ENCODE measurements at regions not wholly inside any gene's neighbourhood (a gene's known extent, or its start where the extent isn't known, plus 50 kb on each side); places are given as distances from the start of the nearest gene placed in this dataset.

DNA sequence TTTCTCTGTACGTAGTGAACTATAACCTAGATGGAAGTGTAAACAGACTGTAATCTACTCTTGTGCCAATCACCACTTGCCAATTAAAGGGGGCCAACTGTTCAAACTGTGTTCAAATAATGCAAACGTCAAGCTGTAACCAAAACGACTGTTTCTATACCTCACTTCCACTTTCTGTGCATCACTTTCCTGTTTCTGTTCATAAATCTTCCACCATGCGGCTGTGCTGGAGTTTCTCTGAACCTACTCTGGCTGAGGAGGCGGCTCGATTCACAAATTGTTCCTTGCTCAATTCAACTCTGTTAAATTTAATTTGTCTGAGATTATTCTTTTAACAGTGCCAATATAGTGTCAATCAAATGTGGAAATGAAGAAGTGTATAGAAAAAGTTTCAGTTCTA, 206.7 kb upstream of the TBC1D5 start:
- H3K9me3 Mint-ChIP-seq = peaks cover 8% of the 10 kb centered on the region
- ChIA-PET CTCF (no interaction called here), POLR2A (no interaction called here)

DNA sequence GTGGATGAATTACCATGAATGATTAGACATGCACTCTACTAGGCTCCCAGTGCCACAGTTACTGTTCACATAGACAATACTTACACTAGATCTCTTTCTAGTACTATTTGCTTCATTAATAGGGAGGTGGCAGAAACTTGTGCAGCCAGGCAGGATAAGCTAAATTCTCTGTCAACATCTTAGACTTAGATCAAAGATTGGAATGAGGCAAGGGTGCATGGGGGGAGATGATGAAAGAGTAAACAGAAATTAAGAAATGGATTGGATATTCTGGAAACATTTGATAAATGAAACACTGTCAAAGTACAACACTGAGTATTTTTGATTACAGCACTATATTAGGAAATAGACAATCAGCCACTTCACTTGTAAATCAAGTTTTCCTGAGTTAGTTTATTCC, 205.4 kb upstream of the TBC1D5 start:
- Mint-ChIP-seq H3K4me1 (no peaks in the 10 kb centered on the region), H3K4me3 (no peak overlapping the region), H3K27ac (no peak overlapping the region), H3K9me3 (peaks cover 8% of the 10 kb centered on the region), H3K27me3 (peaks cover 36% of the 10 kb centered on the region), H3K36me3 (ENCODE audit: low read depth) (no peaks in the 10 kb centered on the region)
- ChIA-PET CTCF (no interaction called here), POLR2A (no interaction called here)
- DNase-seq = no peak

More for the DNA sequence above, 206.7 kb upstream of the TBC1D5 start:
- Mint-ChIP-seq H3K4me3 (no peak overlapping the region), H3K27ac (no peak overlapping the region), H3K27me3 (peaks cover 30% of the 10 kb centered on the region), H3K4me1 (no peaks in the 10 kb centered on the region), H3K36me3 (ENCODE audit: low read depth) (no peaks in the 10 kb centered on the region)
- no peak for DNase-seq

DNA sequence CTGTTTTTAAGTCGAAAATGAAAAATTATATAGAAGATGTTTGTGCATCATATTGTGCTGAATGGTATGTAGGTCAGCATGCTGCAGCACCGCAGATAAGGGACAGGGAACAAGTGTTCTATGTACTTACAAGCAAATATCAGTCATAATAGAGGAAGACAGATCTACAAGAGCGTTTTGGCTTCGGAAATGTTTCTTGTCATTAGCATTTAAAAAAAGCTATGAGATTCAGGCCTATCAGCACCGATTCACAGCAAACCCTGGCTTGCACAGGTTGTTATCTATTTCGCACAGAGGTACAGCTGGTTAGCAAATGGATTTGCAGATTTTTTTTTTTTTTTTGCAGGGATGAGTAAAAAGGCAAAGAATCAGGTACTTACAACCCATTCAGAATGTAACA, 204.2 kb upstream of the TBC1D5 start:
- no peak for DNase-seq
- Mint-ChIP-seq H3K9me3 (peaks cover 8% of the 10 kb centered on the region), H3K27ac (no peak overlapping the region), H3K36me3 (ENCODE audit: low read depth) (no peaks in the 10 kb centered on the region), H3K4me1 (no peaks in the 10 kb centered on the region), H3K4me3 (no peak overlapping the region), H3K27me3 (peaks cover 40% of the 10 kb centered on the region)
- ChIA-PET POLR2A (no interaction called here), CTCF (no interaction called here)

DNA sequence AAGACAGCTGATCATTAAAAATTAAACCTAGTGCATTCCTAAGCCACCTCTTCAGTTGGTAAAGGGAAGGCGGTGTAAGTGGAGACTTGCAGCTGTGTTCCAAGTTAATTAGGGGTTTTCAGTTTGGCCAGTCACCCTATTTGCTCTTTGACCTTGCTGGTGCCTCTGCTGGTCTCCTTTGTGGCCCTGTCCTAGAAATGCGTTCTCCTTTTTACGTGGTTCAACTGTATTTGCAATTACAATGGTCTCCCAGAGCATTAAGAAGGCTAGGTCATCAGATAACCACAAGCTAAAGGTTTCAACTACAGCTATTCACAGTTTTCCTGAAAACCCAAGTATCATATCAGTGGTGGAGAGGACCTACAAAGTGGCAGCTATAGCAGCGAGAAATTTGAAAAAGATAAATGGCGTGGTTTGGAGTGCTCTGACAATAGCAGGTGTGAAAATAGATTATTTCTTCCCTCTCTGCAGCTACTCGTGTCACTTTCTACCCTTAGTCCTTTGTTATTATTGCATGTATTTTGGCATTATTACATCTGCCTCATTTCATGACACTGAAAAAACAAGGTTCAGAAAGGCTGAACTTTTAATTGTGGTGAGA, 203.5 kb upstream of the TBC1D5 start:
- Mint-ChIP-seq H3K27ac (no peak overlapping the region), H3K9me3 (peaks cover 7% of the 10 kb centered on the region), H3K4me1 (no peaks in the 10 kb centered on the region), H3K36me3 (ENCODE audit: low read depth) (no peaks in the 10 kb centered on the region), H3K27me3 (peaks cover 40% of the 10 kb centered on the region), H3K4me3 (no peak overlapping the region)
- DNase-seq = no peak
- POLR2A ChIA-PET = no interaction called here
- CTCF ChIA-PET = no interaction called here

DNA sequence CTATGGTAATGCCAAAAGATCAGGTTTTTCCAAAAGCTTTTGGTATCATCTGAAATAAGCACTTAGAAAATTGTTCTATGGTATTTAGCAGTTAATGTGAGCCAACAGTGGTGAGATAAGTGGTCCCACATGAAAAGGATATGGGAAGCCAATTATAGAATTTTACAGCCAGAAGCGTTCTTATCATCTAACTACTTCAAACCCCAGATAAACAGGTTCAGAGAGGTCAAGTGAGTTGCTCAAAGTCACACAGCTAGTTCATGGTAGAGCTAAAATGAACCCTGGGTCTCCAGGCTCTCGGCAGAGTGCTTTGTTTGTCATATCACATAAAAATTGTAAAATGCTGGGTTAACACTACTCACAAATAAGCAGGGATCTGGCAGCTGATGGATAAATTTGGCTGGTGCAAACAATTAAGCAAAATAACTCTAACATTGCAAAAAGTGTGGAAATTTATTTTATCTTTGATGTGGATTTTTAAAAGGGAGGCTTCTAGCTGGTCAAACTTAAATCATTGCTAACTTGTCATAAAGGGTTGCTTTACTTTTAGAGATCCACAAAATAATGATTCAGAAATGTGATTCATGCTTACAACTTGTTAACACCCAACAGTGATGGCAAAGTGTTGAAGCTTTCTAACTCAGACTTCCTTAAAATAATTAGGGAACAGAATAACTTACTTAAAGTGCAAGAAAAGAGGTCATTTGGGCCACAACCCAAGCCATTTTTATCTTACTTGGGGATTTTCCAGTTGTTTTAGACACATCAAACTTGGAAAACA, 202.8 kb upstream of the TBC1D5 start:
- no peaks in the 10 kb centered on the region for H3K4me1 Mint-ChIP-seq
- peaks cover 44% of the 10 kb centered on the region for H3K27me3 Mint-ChIP-seq
- no peaks in the 10 kb centered on the region for H3K36me3 Mint-ChIP-seq (ENCODE audit: low read depth)
- no peak overlapping the region for H3K4me3 Mint-ChIP-seq
- CTCF ChIA-PET = no interaction called here
- H3K27ac Mint-ChIP-seq = no peak overlapping the region
- peaks cover 4% of the 10 kb centered on the region for H3K9me3 Mint-ChIP-seq
- POLR2A ChIA-PET = no interaction called here
- no peak for DNase-seq

DNA sequence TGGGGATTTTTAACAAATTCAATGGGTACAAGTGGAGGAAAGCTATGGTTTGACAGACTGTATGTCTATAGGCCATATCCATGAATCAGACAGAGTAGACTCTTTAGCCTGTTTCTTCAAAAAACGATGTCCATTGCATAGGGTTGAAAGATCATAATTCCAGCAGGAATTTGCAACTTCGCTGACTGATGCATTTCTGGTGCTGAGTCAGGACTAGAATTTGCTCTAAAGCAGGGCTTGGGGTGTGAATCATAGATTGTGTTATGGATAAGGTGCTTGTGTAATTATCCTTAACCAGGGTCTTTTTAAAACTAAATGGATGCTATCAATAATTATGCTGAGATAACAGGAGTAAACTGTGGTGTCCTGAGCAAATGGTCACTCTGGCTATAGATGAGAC, 200.4 kb upstream of the TBC1D5 start:
- Mint-ChIP-seq H3K36me3 (ENCODE audit: low read depth) (no peaks in the 10 kb centered on the region), H3K27ac (no peak overlapping the region), H3K9me3 (no peaks in the 10 kb centered on the region), H3K27me3 (peaks cover 34% of the 10 kb centered on the region), H3K4me3 (no peak overlapping the region), H3K4me1 (no peaks in the 10 kb centered on the region)
- POLR2A ChIA-PET = no interaction called here
- no peak for DNase-seq
- CTCF ChIA-PET = no interaction called here

DNA sequence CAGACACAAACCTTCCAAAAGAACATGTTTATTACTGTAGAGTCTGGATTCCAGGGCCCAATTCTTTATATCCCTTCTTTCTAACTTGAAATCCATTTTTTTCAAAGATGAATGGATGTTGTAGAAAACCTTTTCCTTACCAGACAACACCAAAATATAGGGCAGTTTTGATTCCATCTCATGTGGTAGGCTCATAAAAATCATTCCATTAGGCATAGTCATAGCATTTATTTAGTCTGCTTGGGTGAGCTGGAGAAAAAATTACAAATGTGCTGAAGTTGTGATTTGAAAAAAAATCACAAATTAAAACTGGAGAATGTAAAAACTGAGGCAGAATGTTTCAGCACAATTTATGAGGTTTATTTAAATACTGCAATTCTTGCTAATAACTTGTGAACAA, 199.3 kb upstream of the TBC1D5 start:
- no peaks in the 10 kb centered on the region for H3K9me3 Mint-ChIP-seq

DNA sequence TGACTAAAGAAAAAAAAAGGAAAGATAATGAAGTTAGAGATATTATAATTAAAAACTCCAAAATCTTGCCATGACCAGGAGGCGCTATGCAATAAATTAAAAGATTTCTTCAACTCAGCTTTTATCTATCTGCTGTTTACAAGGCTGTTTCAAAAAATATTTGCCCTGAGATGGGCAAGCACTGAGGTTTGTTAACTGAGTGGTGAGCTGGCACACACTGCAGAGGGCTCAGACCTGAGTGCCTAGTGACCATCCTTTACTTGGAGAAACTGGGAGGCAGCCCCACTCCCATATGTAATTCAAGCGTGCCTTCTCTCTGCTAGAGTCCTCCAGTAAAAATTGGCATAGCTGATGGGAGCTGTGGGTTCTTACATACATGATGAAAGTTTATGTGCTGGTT, 198.7 kb upstream of the TBC1D5 start:
- DNase-seq = no peak
- CTCF ChIA-PET = no interaction called here
- Mint-ChIP-seq H3K36me3 (ENCODE audit: low read depth) (no peaks in the 10 kb centered on the region), H3K27ac (no peak overlapping the region), H3K4me1 (no peaks in the 10 kb centered on the region), H3K27me3 (peaks cover 34% of the 10 kb centered on the region), H3K4me3 (no peak overlapping the region), H3K9me3 (no peaks in the 10 kb centered on the region)
- POLR2A ChIA-PET = no interaction called here

More for the DNA sequence above, 199.3 kb upstream of the TBC1D5 start:
- Mint-ChIP-seq H3K4me1 (no peaks in the 10 kb centered on the region), H3K27ac (no peak overlapping the region), H3K36me3 (ENCODE audit: low read depth) (no peaks in the 10 kb centered on the region), H3K4me3 (no peak overlapping the region), H3K27me3 (peaks cover 35% of the 10 kb centered on the region)
- CTCF ChIA-PET = no interaction called here
- POLR2A ChIA-PET = no interaction called here
- no peak for DNase-seq

DNA sequence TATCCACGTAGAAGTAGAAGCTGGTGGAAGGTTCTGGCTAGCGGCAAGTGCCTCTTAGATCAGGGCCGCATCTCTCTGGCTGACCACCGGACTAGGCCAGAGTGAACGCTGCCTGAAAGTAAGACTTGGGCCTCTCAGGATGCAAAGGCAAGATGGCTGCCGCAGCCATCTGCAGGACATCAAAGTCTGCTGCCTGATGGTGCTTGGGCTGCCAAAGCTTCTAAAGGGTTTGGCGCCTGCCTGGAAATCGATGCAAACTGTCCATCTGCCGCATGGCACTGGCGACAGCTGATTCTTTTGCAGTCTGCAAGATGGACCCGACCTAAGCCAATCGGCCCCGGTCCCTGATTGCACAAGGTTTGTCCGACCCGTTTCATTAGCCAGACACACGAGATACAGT, 196.7 kb upstream of the TBC1D5 start:
- Mint-ChIP-seq H3K36me3 (ENCODE audit: low read depth) (no peaks in the 10 kb centered on the region), H3K4me1 (no peaks in the 10 kb centered on the region), H3K27me3 (peaks cover 31% of the 10 kb centered on the region), H3K27ac (no peak overlapping the region), H3K4me3 (no peak overlapping the region), H3K9me3 (no peaks in the 10 kb centered on the region)
- no peak for DNase-seq
- ChIA-PET POLR2A (no interaction called here), CTCF (no interaction called here)

DNA sequence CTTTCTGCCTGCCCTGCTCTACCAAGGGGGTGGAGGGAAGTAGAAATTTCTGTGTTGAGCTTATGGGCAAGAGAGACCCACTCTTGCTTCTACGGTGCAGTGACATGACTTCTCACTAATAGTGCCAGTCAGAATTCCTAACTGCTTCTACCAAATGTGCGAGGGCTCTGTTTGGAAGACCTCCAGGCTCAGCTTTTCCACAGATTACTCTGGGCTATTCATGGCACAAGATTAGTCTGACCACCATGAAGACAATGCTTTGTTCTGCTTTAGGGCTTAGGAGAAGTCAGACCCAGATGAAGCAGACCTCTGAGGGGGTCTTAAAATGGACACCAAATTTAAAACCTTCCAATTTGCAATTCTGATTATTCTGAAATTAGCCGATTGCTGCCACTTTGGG, 195.9 kb upstream of the TBC1D5 start:
- POLR2A ChIA-PET = no interaction called here
- Mint-ChIP-seq H3K9me3 (no peaks in the 10 kb centered on the region), H3K27me3 (peaks cover 29% of the 10 kb centered on the region), H3K27ac (no peak overlapping the region), H3K4me1 (no peaks in the 10 kb centered on the region), H3K36me3 (ENCODE audit: low read depth) (no peaks in the 10 kb centered on the region), H3K4me3 (no peak overlapping the region)
- CTCF ChIA-PET = no interaction called here
- no peak for DNase-seq

DNA sequence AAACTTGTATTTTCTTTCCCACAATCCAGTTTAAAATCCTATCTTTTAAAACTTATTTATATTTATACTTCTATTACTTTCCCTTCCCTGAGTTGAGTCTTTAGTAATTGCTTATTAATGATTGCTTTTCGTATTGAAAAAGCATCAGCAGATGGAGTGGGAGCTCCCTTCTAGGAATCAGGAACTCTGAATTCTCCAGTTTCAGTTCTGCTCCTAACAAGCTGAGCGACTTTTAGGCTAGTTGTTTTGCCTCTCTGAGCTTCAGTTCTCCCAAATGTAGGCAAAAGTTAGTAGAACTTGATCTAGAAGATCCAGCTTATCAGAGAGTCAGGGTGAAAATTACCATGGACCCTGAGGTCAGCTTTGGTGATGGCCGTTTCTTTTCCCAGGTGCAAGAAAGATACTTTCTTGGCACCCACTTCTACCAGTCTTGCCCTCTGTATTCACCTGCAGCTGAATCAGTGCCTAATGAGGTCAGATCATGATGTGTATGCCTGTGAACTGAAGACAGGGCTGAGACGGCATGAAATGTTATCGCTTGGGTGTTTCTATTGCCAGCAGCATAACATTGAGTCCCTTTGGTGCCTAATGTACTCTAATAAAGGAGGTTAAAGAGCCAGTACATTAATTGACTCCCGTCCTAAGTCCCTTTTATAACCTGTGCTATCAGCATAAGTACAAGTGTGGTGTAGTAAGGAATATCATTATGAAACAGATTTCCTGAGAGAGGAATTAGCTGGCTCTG, 194.5 kb upstream of the TBC1D5 start:
- H3K36me3 Mint-ChIP-seq (ENCODE audit: low read depth) = no peaks in the 10 kb centered on the region
- no peak overlapping the region for H3K27ac Mint-ChIP-seq
- H3K27me3 Mint-ChIP-seq = peaks cover 22% of the 10 kb centered on the region
- H3K4me3 Mint-ChIP-seq = no peak overlapping the region
- POLR2A ChIA-PET = no interaction called here
- CTCF ChIA-PET = no interaction called here
- no peak for DNase-seq
- no peaks in the 10 kb centered on the region for H3K9me3 Mint-ChIP-seq
- no peaks in the 10 kb centered on the region for H3K4me1 Mint-ChIP-seq

DNA sequence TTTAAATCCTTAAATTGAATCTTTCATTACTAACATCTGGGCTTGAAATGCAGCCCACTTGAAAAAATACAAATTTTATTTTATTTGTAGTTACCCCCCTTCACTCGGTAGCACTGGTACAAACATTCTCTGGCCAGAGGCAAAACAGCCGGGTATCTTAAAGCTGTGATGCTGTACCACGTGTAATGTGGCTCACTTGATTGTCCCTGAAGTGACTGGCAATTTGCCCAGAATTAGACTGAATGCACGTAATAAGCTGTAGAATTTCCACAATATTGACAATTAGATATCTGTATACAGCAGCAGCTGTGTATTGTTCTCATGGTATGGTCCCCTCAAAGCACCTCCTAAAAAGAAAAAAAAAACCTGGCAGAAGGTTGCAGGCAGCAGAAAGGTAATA, 192.8 kb upstream of the TBC1D5 start:
- peaks cover 20% of the 10 kb centered on the region for H3K27me3 Mint-ChIP-seq

DNA sequence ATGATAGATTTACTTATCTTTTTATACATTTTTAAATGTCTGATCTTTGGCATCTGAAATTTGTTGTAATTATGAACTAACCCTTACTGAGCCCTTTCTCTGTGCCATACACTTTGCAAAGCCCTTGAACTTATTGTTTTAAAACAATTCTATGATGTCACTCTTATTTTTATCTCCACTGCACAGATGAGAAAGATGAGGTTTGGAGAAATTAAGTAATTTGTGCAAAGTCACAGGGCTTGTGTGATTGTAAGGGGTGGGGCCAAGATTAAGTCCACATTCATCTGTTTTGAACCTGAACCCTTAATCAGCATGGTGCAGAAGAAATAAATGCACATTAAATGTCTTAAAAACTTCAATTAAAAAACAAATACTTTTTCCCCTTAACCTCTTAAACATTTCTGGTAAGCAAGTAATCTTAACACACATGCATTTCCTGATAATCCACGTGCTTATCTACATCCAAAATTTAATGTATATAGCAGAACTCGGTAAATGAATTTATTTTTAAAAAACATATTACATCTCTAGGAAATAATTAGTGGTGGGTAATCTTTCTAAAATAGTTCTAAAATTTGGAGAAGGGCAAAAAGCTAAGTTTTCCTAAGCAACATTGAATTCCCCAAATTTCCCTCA, 189.8 kb upstream of the TBC1D5 start:
- no peaks in the 10 kb centered on the region for H3K36me3 Mint-ChIP-seq (ENCODE audit: low read depth)
- no peaks in the 10 kb centered on the region for H3K4me1 Mint-ChIP-seq
- H3K9me3 Mint-ChIP-seq = no peaks in the 10 kb centered on the region
- DNase-seq = no peak
- peaks cover 21% of the 10 kb centered on the region for H3K27me3 Mint-ChIP-seq
- POLR2A ChIA-PET = no interaction called here
- H3K4me3 Mint-ChIP-seq = no peak overlapping the region
- CTCF ChIA-PET = no interaction called here
- no peak overlapping the region for H3K27ac Mint-ChIP-seq

More for the DNA sequence above, 192.8 kb upstream of the TBC1D5 start:
- H3K27ac Mint-ChIP-seq = no peak overlapping the region
- H3K9me3 Mint-ChIP-seq = no peaks in the 10 kb centered on the region
- ChIA-PET CTCF (no interaction called here), POLR2A (no interaction called here)
- DNase-seq = no peak
- H3K4me1 Mint-ChIP-seq = no peaks in the 10 kb centered on the region
- H3K36me3 Mint-ChIP-seq (ENCODE audit: low read depth) = no peaks in the 10 kb centered on the region
- no peak overlapping the region for H3K4me3 Mint-ChIP-seq

Data from activated CD4-positive, alpha-beta memory T cell treated with anti-CD3 and anti-CD28 coated beads, Interleukin-2, amount 10 ng/mL, durations not matched to agents 7 days and 5 days (primary cell).